H1 (cell line): ENCODE measurements at regions not wholly inside any gene's neighbourhood (a gene's known extent, or its start where the extent isn't known, plus 50 kb on each side); places are given as distances from the start of the nearest gene placed in this dataset.

Experiments used
- CTCF ChIA-PET: fragments of 300-600 bp; sonication (Branson Sonifier 250); formaldehyde crosslinking; loops from one replicate; lab custom pipeline; 2021; ENCODE audit not compliant: partially characterized antibody; lab: Charles Lee
- POLR2A ChIA-PET: fragments of 300-600 bp; sonication (Branson Sonifier 250); formaldehyde crosslinking; loops from one replicate; lab custom pipeline; 2021; ENCODE audit warnings: inconsistent platforms; ENCODE audit not compliant: partially characterized antibody; lab: Charles Lee
- DNase-seq, 2 experiments: peaks; one replicate each; pipeline versions ENCODE4 v3.0.0 to v3.0.0-alpha.2; 2010 to 2022; ENCODE audit warnings: low spot score in 2 of 2, low read depth in 1 of 2, mixed read lengths in 1 of 2
- FAIRE-seq: peaks from 2 replicates; lab custom pipeline; 2011; peaks lifted over from hg19 to GRCh38; lab: Jason Lieb, UNC
- H2AFZ ChIP-seq: 2 replicates; pipeline ENCODE4 v1.8.1; 2012; ENCODE audit warnings: low read length, inconsistent platforms
- H2AK5ac ChIP-seq: 2 replicates; pipeline ENCODE4 v1.6.1; 2013; ENCODE audit warnings: low read depth, low read length
- H2BK120ac ChIP-seq: replicated peaks from 2 replicates; pipeline ENCODE3; 2013; ENCODE audit warnings: low read depth, low read length, inconsistent platforms
- H2BK12ac ChIP-seq: 2 replicates; pipeline ENCODE4 v1.6.1; 2013; ENCODE audit warnings: low read depth, low read length
- H2BK15ac ChIP-seq: 2 replicates; pipeline ENCODE4 v1.6.1; 2013; ENCODE audit warnings: low read length
- H2BK20ac ChIP-seq: 2 replicates; pipeline ENCODE4 v1.6.1; 2013; ENCODE audit warnings: low read length
- H2BK5ac ChIP-seq: 2 replicates; pipeline ENCODE4 v1.6.1; 2013; ENCODE audit warnings: low read depth, low read length
- H3K14ac ChIP-seq: 2 replicates; pipeline ENCODE4 v1.6.1; 2013; ENCODE audit warnings: inconsistent platforms; ENCODE audit not compliant: insufficient read length
- H3K18ac ChIP-seq: 2 replicates; pipeline ENCODE4 v1.6.1; 2013; ENCODE audit warnings: low read length; ENCODE audit errors: extremely low read depth
- H3K23ac ChIP-seq: 2 replicates; pipeline ENCODE4 v1.6.1; 2013; ENCODE audit warnings: inconsistent platforms; ENCODE audit not compliant: insufficient read length
- H3K23me2 ChIP-seq: 2 replicates; pipeline ENCODE4 v1.6.1; 2013; ENCODE audit warnings: low read depth, low read length
- H3K27ac ChIP-seq: 2 replicates; pipeline ENCODE4 v1.6.1; 2011; ENCODE audit warnings: low read depth, low read length, inconsistent platforms
- H3K27me3 ChIP-seq, 4 experiments: replicated peaks in 1 of 4; 1 replicate in 1 of 4; 2 replicates in 3 of 4; pipeline versions ENCODE4 v1.6.1 to v1.8.1; 2011 to 2013; ENCODE audit warnings: low read length in 3 of 4, mild to moderate bottlenecking in 3 of 4, inconsistent platforms in 2 of 4, mixed read lengths in 2 of 4, moderate library complexity in 1 of 4; ENCODE audit not compliant: control insufficient read depth in 3 of 4, insufficient read depth in 3 of 4; ENCODE audit errors: extremely low read depth in 1 of 4
- H3K36me3 ChIP-seq, 4 experiments: 2 replicates each; pipeline versions ENCODE4 v1.6.1 to v1.8.1; 2011 to 2013; ENCODE audit warnings: mild to moderate bottlenecking in 4 of 4, low read length in 3 of 4, moderate library complexity in 2 of 4, control low read depth in 1 of 4, inconsistent platforms in 1 of 4; ENCODE audit not compliant: insufficient read depth in 4 of 4, control insufficient read depth in 2 of 4
- H3K4ac ChIP-seq: replicated peaks from 2 replicates; pipeline ENCODE3; 2013; ENCODE audit warnings: low read length, low read depth, mixed read lengths, inconsistent platforms; ENCODE audit not compliant: insufficient read length
- H3K4me1 ChIP-seq, 4 experiments: replicated peaks in 1 of 4; 1 replicate in 1 of 4; 2 replicates in 3 of 4; pipeline versions ENCODE4 v1.6.1 to v1.8.1; 2011 to 2013; ENCODE audit warnings: low read length in 3 of 4, inconsistent platforms in 2 of 4, mixed read lengths in 1 of 4; ENCODE audit not compliant: insufficient read depth in 4 of 4, control insufficient read depth in 3 of 4
- H3K4me2 ChIP-seq, 2 experiments: 2 replicates each; pipeline versions ENCODE4 v1.6.1 to v1.8.1; 2011 to 2013; ENCODE audit warnings: low read depth in 2 of 2, low read length in 2 of 2, control low read depth in 1 of 2, inconsistent platforms in 1 of 2, mild to moderate bottlenecking in 1 of 2; ENCODE audit not compliant: insufficient read depth in 1 of 2
- H3K4me3 ChIP-seq, 4 experiments: fragments of 200-600, 300-600 bp in 1 of 4; sonication (generic), shearing (Covaris generic), sonication (Bioruptor Twin) in 1 of 4; 2 replicates each; pipeline versions ENCODE4 v1.5.1 to v1.8.1; 2011 to 2016; ENCODE audit warnings: low read length in 4 of 4, low read depth in 3 of 4, control low read depth in 2 of 4, inconsistent platforms in 2 of 4, mild to moderate bottlenecking in 2 of 4, mixed read lengths in 1 of 4, moderate library complexity in 1 of 4; ENCODE audit not compliant: insufficient read depth in 2 of 4; ENCODE audit errors: extremely low read depth in 1 of 4
- H3K56ac ChIP-seq: replicated peaks from 2 replicates; pipeline ENCODE3; 2013; ENCODE audit warnings: low read depth, mild to moderate bottlenecking, mixed read lengths, low read length, inconsistent platforms; ENCODE audit not compliant: insufficient read length
- H3K79me1 ChIP-seq: 2 replicates; pipeline ENCODE4 v1.6.1; 2013; ENCODE audit warnings: low read depth, low read length, control low read depth
- H3K79me2 ChIP-seq, 2 experiments: 2 replicates each; pipeline versions ENCODE4 v1.6.1 to v1.8.1; 2012 to 2013; ENCODE audit warnings: low read length in 2 of 2, mild to moderate bottlenecking in 2 of 2, inconsistent platforms in 1 of 2; ENCODE audit not compliant: insufficient read depth in 2 of 2, control insufficient read depth in 1 of 2
- H3K9ac ChIP-seq, 4 experiments: replicated peaks in 1 of 4; 1 replicate in 1 of 4; 2 replicates in 3 of 4; pipeline versions ENCODE4 v1.6.1 to v1.8.1; 2011 to 2013; ENCODE audit warnings: low read depth in 3 of 4, low read length in 3 of 4, control low read depth in 2 of 4, mild to moderate bottlenecking in 2 of 4, moderate library complexity in 2 of 4, inconsistent platforms in 1 of 4; ENCODE audit errors: extremely low read depth in 1 of 4
- H3K9me3 ChIP-seq, 2 experiments: 2 replicates each; pipeline versions ENCODE4 v1.6.1 to v1.8.1; 2012 to 2013; ENCODE audit warnings: mild to moderate bottlenecking in 2 of 2, moderate library complexity in 2 of 2, control low read depth in 1 of 2, inconsistent platforms in 1 of 2, low read depth in 1 of 2, low read length in 1 of 2, mixed read lengths in 1 of 2; ENCODE audit not compliant: insufficient read depth in 2 of 2
- H4K20me1 ChIP-seq, 2 experiments: replicated peaks in 1 of 2; 2 replicates each; pipeline versions ENCODE3 to v1.8.1; 2011 to 2013; ENCODE audit warnings: inconsistent platforms in 2 of 2, low read length in 2 of 2, mild to moderate bottlenecking in 1 of 2; ENCODE audit not compliant: insufficient read depth in 2 of 2, control insufficient read depth in 1 of 2
- H4K5ac ChIP-seq: 2 replicates; pipeline ENCODE4 v1.6.1; 2013; ENCODE audit warnings: low read length, low read depth, mixed read lengths, inconsistent platforms; ENCODE audit not compliant: insufficient read length
- H4K8ac ChIP-seq: 2 replicates; pipeline ENCODE4 v1.8.0; 2013; ENCODE audit warnings: mild to moderate bottlenecking, moderate library complexity, low read length, inconsistent platforms; ENCODE audit not compliant: insufficient read depth; ENCODE audit errors: extremely low read depth
- H4K91ac ChIP-seq: replicated peaks from 2 replicates; pipeline ENCODE3; 2013; ENCODE audit warnings: low read length, mixed read lengths, inconsistent platforms; ENCODE audit not compliant: insufficient read length
- GABPA ChIP-seq: IDR thresholded peaks from 2 replicates; pipeline ENCODE4 v1.6.1; 2011; ENCODE audit warnings: mild to moderate bottlenecking, low read length, moderate library complexity, borderline replicate concordance; ENCODE audit not compliant: insufficient read depth
- KDM4A ChIP-seq: IDR thresholded peaks from one replicate; pipeline ENCODE4 v1.7.1; 2012; ENCODE audit warnings: low read depth, mild to moderate bottlenecking, moderate library complexity, low read length, inconsistent platforms; ENCODE audit not compliant: severe bottlenecking
- POU5F1 ChIP-seq: IDR thresholded peaks from 2 replicates; pipeline ENCODE4 v1.6.1; 2011; ENCODE audit warnings: low read depth, mild to moderate bottlenecking, low read length, moderate library complexity

- Histone ChIP-seq H3K4me1 (no peaks in the 10 kb centered on the region), H3K79me1 (no peaks in the 10 kb centered on the region), H3K18ac (no peak overlapping the region), H3K36me3 (no peaks in the 10 kb centered on the region; a peak in 1 of 8 replicates), H3K79me2 (no peaks in the 10 kb centered on the region), H3K9ac (no peak overlapping the region), H3K14ac (no peak overlapping the region), H2BK5ac (no peak overlapping the region), H3K23ac (no peak overlapping the region), H3K4ac (no peak overlapping the region), H4K5ac (no peak overlapping the region), H3K27me3 (no peaks in the 10 kb centered on the region; a peak in 1 of 7 replicates), H2AFZ (no peak overlapping the region), H3K4me2 (no peak overlapping the region), H2AK5ac (no peak overlapping the region)
- no peak for DNase-seq
- FAIRE-seq: no peak
- TF ChIP-seq KDM4A (no peak), POU5F1 (no peak), GABPA (no peak)
- TF ChIP-seq, all 59 proteins: peak for 0
- no peak overlapping the region for H4K8ac ChIP-seq
- no peak overlapping the region for H3K27ac ChIP-seq
- CTCF ChIA-PET: interaction anchor here (5.4 kb wide), 1 partner anchor 12 kb away, joined by 36 read pairs; no protein-coding TSS in a partner anchor
- H2BK20ac ChIP-seq: no peak overlapping the region
- no peaks in the 10 kb centered on the region for H4K20me1 ChIP-seq
- H2BK12ac ChIP-seq: no peak overlapping the region
- H4K91ac ChIP-seq: no peak overlapping the region
- no peak overlapping the region for H2BK120ac ChIP-seq
- H3K23me2 ChIP-seq: no peaks in the 10 kb centered on the region
- POLR2A ChIA-PET: no interaction called here
- H2BK15ac ChIP-seq: no peak overlapping the region
- no peak overlapping the region for H3K4me3 ChIP-seq
- no peak overlapping the region for H3K56ac ChIP-seq
- no peaks in the 10 kb centered on the region for H3K9me3 ChIP-seq
These were observed 119.5 kb upstream of the FOXA2 start for GRCh38 chr20:22703843-22704242.
